SK-N-SH treated with all-trans-retinoic acid at 6 μM for 48 hours (cell line): ENCODE measurements at regions not wholly inside any gene's neighbourhood (a gene's known extent, or its start where the extent isn't known, plus 50 kb on each side); places are given as distances from the start of the nearest gene placed in this dataset.

Experiments used
- ATAC-seq: fragments of 200-7000 bp; cut with Tn5 transposase; 3 replicates; pipeline ENCODE4 v1.9.1; 2020; ENCODE audit warnings: mild to moderate bottlenecking, moderate library complexity
- ARNTL ChIP-seq: fragments of 450-650 bp; formaldehyde crosslinking; IDR thresholded peaks from 2 replicates; pipeline ENCODE4 v1.5.0; 2020; ENCODE audit warnings: low read depth, mild to moderate bottlenecking, moderate library complexity, borderline replicate concordance
- BACH2 ChIP-seq: fragments of 250-450 bp; sonication (Bioruptor Pico); IDR thresholded peaks from 2 replicates; pipeline ENCODE4 v1.9.0; 2021; ENCODE audit warnings: mild to moderate bottlenecking, borderline replicate concordance
- CSDC2 ChIP-seq: fragments of 250-450 bp; sonication (Bioruptor Pico); IDR thresholded peaks from 2 replicates; pipeline ENCODE4 v1.5.0; 2020; ENCODE audit warnings: mild to moderate bottlenecking, moderate library complexity
- ESRRG ChIP-seq: fragments of 250-450 bp; sonication (Bioruptor Pico); IDR thresholded peaks from 2 replicates; pipeline ENCODE4 v1.6.1; 2021; ENCODE audit warnings: mild to moderate bottlenecking
- GLIS3 ChIP-seq: fragments of 250-450 bp; sonication (Bioruptor Pico); IDR thresholded peaks from 2 replicates; pipeline ENCODE4 v1.5.0; 2020; ENCODE audit warnings: mild to moderate bottlenecking, moderate library complexity
- ISL1 ChIP-seq: fragments of 250-450 bp; sonication (Bioruptor Pico); IDR thresholded peaks from 2 replicates; pipeline ENCODE4 v2.1.2; 2022; ENCODE audit warnings: mild to moderate bottlenecking, moderate library complexity
- OSR1 ChIP-seq: fragments of 250-450 bp; sonication (Bioruptor Pico); IDR thresholded peaks from 2 replicates; pipeline ENCODE4 v1.8.0; 2022; ENCODE audit warnings: moderate library complexity, mild to moderate bottlenecking, inconsistent platforms
- PPARA ChIP-seq: fragments of 250-450 bp; sonication (Bioruptor Pico); IDR thresholded peaks from 2 replicates; pipeline ENCODE4 v1.5.0; 2020; ENCODE audit warnings: mild to moderate bottlenecking, borderline replicate concordance
- RARB ChIP-seq: fragments of 250-450 bp; sonication (Bioruptor Pico); IDR thresholded peaks from 2 replicates; pipeline ENCODE4 v1.8.0; 2021; ENCODE audit warnings: mild to moderate bottlenecking, moderate library complexity
- SNAI2 ChIP-seq: fragments of 250-450 bp; sonication (Bioruptor Pico); IDR thresholded peaks from 2 replicates; pipeline ENCODE4 v1.5.0; 2020; ENCODE audit warnings: mild to moderate bottlenecking, moderate library complexity
- TCF4 ChIP-seq: fragments of 250-450 bp; sonication (Bioruptor Pico); IDR thresholded peaks from 2 replicates; pipeline ENCODE4 v1.8.0; 2021; ENCODE audit warnings: mild to moderate bottlenecking, moderate library complexity, borderline replicate concordance
- ZC3H10 ChIP-seq: fragments of 250-450 bp; sonication (Bioruptor Pico); IDR thresholded peaks from 2 replicates; pipeline ENCODE4 v1.5.1; 2021; ENCODE audit warnings: mild to moderate bottlenecking, moderate library complexity
- ZFP3 ChIP-seq: fragments of 250-450 bp; sonication (Bioruptor Pico); IDR thresholded peaks from 2 replicates; pipeline ENCODE4 v1.5.0; 2020; ENCODE audit warnings: mild to moderate bottlenecking, moderate library complexity
- ZFP30 ChIP-seq: fragments of 450-650 bp; formaldehyde crosslinking; IDR thresholded peaks from 2 replicates; pipeline ENCODE4 v1.5.0; 2022; ENCODE audit warnings: mild to moderate bottlenecking, moderate library complexity
- ZNF565 ChIP-seq: fragments of 450-650 bp; formaldehyde crosslinking; conservative IDR thresholded peaks from 2 replicates; pipeline ENCODE4 v1.5.0; 2020; ENCODE audit warnings: low read depth, mild to moderate bottlenecking, moderate library complexity
- ZNF70 ChIP-seq: fragments of 450-650 bp; formaldehyde crosslinking; IDR thresholded peaks from 2 replicates; pipeline ENCODE4 v1.5.0; 2020; ENCODE audit warnings: mild to moderate bottlenecking, moderate library complexity
- ZNF8 ChIP-seq: fragments of 450-650 bp; formaldehyde crosslinking; IDR thresholded peaks from 2 replicates; pipeline ENCODE4 v1.5.0; 2020; ENCODE audit warnings: mild to moderate bottlenecking, moderate library complexity
- TF ChIP-seq, protein P1 (sequence below): fragments of 250-450 bp; sonication (Bioruptor Pico); IDR thresholded peaks from 2 replicates; pipeline ENCODE4 v1.8.0; 2021; ENCODE audit warnings: low read depth, mild to moderate bottlenecking, moderate library complexity, borderline replicate concordance
- TF ChIP-seq, protein P2 (sequence below): fragments of 250-450 bp; sonication (Bioruptor Pico); IDR thresholded peaks from 2 replicates; pipeline ENCODE4 v1.8.0; 2020; ENCODE audit warnings: mild to moderate bottlenecking, moderate library complexity, borderline replicate concordance
- TF ChIP-seq, protein P3 (sequence below): fragments of 250-450 bp; sonication (Bioruptor Pico); IDR thresholded peaks from 2 replicates; pipeline ENCODE4 v1.5.0; 2020; ENCODE audit warnings: mild to moderate bottlenecking, moderate library complexity
- TF ChIP-seq, protein P4 (sequence below): fragments of 250-450 bp; sonication (Bioruptor Pico); IDR thresholded peaks from 2 replicates; pipeline ENCODE4 v1.5.1; 2020; ENCODE audit warnings: low read depth, mild to moderate bottlenecking, moderate library complexity

GRCh38 chr1:55396381-55396891 is 181.3 kb upstream of the USP24 start:
- TF ChIP-seq CSDC2 = no peak
- no peak for TF ChIP-seq RARB (CRISPR knock-in tag)
- no peak for TF ChIP-seq ZNF565 (CRISPR knock-in tag)
- TF ChIP-seq ZNF70 = no peak
- TF ChIP-seq ZFP3 (CRISPR knock-in tag) = no peak
- TF ChIP-seq ISL1 (CRISPR knock-in tag) = no peak
- TF ChIP-seq ARNTL = no peak
- TF ChIP-seq, protein P1, sequence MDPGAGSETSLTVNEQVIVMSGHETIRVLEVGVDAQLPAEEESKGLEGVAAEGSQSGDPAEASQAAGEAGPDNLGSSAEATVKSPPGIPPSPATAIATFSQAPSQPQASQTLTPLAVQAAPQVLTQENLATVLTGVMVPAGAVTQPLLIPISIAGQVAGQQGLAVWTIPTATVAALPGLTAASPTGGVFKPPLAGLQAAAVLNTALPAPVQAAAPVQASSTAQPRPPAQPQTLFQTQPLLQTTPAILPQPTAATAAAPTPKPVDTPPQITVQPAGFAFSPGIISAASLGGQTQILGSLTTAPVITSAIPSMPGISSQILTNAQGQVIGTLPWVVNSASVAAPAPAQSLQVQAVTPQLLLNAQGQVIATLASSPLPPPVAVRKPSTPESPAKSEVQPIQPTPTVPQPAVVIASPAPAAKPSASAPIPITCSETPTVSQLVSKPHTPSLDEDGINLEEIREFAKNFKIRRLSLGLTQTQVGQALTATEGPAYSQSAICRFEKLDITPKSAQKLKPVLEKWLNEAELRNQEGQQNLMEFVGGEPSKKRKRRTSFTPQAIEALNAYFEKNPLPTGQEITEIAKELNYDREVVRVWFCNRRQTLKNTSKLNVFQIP (CRISPR knock-in tag) = no peak
- no peak for TF ChIP-seq BACH2 (CRISPR knock-in tag)
- TF ChIP-seq GLIS3 (CRISPR knock-in tag) = no peak
- TF ChIP-seq, protein P2, sequence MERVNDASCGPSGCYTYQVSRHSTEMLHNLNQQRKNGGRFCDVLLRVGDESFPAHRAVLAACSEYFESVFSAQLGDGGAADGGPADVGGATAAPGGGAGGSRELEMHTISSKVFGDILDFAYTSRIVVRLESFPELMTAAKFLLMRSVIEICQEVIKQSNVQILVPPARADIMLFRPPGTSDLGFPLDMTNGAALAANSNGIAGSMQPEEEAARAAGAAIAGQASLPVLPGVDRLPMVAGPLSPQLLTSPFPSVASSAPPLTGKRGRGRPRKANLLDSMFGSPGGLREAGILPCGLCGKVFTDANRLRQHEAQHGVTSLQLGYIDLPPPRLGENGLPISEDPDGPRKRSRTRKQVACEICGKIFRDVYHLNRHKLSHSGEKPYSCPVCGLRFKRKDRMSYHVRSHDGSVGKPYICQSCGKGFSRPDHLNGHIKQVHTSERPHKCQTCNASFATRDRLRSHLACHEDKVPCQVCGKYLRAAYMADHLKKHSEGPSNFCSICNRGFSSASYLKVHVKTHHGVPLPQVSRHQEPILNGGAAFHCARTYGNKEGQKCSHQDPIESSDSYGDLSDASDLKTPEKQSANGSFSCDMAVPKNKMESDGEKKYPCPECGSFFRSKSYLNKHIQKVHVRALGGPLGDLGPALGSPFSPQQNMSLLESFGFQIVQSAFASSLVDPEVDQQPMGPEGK = no peak
- no peak for TF ChIP-seq PPARA (CRISPR knock-in tag)
- TF ChIP-seq, protein P3, sequence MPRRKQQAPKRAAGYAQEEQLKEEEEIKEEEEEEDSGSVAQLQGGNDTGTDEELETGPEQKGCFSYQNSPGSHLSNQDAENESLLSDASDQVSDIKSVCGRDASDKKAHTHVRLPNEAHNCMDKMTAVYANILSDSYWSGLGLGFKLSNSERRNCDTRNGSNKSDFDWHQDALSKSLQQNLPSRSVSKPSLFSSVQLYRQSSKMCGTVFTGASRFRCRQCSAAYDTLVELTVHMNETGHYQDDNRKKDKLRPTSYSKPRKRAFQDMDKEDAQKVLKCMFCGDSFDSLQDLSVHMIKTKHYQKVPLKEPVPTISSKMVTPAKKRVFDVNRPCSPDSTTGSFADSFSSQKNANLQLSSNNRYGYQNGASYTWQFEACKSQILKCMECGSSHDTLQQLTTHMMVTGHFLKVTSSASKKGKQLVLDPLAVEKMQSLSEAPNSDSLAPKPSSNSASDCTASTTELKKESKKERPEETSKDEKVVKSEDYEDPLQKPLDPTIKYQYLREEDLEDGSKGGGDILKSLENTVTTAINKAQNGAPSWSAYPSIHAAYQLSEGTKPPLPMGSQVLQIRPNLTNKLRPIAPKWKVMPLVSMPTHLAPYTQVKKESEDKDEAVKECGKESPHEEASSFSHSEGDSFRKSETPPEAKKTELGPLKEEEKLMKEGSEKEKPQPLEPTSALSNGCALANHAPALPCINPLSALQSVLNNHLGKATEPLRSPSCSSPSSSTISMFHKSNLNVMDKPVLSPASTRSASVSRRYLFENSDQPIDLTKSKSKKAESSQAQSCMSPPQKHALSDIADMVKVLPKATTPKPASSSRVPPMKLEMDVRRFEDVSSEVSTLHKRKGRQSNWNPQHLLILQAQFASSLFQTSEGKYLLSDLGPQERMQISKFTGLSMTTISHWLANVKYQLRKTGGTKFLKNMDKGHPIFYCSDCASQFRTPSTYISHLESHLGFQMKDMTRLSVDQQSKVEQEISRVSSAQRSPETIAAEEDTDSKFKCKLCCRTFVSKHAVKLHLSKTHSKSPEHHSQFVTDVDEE = no peak
- no peak for TF ChIP-seq SNAI2
- ATAC-seq = no peak

GRCh38 chr1:55388960-55389359 is 173.8 kb upstream of the USP24 start:
- no peak for TF ChIP-seq ZNF70
- no peak for TF ChIP-seq ESRRG
- no peak for TF ChIP-seq ZNF565 (CRISPR knock-in tag)
- no peak for TF ChIP-seq ZC3H10
- no peak for TF ChIP-seq PPARA (CRISPR knock-in tag)
- TF ChIP-seq ZNF8 (CRISPR knock-in tag) = no peak
- TF ChIP-seq BACH2 (CRISPR knock-in tag) = no peak
- no peak for TF ChIP-seq ARNTL
- TF ChIP-seq, protein P2 = no peak
- TF ChIP-seq, protein P4, sequence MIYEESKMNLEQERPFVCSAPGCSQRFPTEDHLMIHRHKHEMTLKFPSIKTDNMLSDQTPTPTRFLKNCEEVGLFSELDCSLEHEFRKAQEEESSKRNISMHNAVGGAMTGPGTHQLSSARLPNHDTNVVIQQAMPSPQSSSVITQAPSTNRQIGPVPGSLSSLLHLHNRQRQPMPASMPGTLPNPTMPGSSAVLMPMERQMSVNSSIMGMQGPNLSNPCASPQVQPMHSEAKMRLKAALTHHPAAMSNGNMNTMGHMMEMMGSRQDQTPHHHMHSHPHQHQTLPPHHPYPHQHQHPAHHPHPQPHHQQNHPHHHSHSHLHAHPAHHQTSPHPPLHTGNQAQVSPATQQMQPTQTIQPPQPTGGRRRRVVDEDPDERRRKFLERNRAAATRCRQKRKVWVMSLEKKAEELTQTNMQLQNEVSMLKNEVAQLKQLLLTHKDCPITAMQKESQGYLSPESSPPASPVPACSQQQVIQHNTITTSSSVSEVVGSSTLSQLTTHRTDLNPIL = no peak
- TF ChIP-seq, protein P3 = no peak
- no peak for TF ChIP-seq ZFP30 (CRISPR knock-in tag)
- no peak for TF ChIP-seq OSR1 (CRISPR knock-in tag)
- no peak for TF ChIP-seq TCF4 (CRISPR knock-in tag)
- no peak for TF ChIP-seq GLIS3 (CRISPR knock-in tag)

More at GRCh38 chr1:55388960-55389359, 173.8 kb upstream of the USP24 start:
- ATAC-seq = no peak
